Activated CD4-positive, alpha-beta T cell treated with anti-CD3 and anti-CD28 coated beads, Interleukin-2, amount 50 U/mL, for 4 hours (primary cell): ENCODE measurements at regions not wholly inside any gene's neighbourhood (a gene's known extent, or its start where the extent isn't known, plus 50 kb on each side); places are given as distances from the start of the nearest gene placed in this dataset.

ENCODE experiments used
- DNase-seq, 2 experiments: peaks; one replicate each; pipeline ENCODE4 v3.0.0-alpha.2; 2020

DNA sequence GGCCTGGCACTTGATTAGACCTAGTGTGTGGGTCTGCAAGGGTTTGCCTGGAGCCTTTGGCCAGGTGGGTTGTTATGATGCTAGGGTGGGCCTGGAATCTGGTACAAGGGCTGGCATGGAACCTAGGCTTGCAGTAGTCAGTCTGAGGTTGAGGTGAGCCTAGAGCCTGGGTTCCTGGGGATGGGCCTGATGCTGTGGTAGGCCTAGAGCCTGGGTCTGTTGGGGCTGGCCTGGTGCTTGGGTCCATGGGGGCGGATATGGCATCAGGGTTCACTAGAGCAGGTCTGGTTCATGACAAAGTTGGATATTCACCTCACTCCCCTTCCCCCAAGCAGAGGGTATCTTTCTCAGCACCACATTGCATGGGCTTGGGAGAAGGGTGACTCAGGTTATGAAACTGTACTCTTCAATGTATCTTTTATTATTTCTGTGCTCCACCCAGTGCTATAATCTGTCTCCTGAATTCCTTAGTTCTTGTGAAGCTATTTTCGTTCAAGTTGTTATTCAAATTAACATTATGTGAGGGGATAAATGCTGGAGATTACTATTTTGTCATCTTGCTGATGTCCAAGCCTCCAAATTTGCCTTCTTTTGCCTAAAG is 274.4 kb downstream of the NFKBIZ start:
- DNase-seq: no peak

DNA sequence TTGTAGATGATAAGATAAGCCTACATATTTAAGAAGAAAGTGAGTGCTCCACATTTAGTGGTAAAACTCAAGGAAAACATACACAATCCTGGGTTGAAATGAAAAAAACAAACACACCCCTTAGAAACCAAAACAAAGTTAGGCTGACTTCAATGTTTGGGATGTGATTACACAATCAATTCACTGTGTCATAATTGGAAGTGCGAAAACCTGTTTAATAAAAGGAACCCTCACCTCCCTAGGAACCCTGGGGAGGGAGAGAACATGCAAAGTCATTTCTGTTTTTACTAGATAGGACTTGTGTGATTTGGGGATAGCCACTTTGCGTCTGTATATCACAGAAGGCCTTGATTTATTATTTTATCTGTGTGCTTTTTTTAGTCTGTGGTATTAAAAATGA is 275.0 kb downstream of the NFKBIZ start:
- no peak for DNase-seq

DNA sequence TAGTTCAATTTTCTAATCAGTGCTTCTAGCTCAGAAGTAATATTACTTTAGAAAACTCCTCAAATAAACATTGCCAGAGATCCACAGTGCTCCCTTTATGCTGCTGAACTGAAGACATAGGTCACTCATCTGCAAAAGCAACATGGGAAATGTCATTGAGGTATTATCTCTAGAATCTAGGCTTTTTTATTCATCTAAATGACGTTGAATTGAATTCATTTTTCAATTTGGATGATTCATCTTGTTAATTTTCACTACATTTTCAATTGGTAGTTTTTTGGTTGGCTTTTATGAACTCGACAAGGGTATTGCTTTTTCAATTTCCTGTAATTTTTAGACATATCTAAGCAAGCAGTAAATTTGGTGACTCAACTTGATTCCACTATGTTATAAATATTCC is 275.4 kb downstream of the NFKBIZ start:
- no peak for DNase-seq

DNA sequence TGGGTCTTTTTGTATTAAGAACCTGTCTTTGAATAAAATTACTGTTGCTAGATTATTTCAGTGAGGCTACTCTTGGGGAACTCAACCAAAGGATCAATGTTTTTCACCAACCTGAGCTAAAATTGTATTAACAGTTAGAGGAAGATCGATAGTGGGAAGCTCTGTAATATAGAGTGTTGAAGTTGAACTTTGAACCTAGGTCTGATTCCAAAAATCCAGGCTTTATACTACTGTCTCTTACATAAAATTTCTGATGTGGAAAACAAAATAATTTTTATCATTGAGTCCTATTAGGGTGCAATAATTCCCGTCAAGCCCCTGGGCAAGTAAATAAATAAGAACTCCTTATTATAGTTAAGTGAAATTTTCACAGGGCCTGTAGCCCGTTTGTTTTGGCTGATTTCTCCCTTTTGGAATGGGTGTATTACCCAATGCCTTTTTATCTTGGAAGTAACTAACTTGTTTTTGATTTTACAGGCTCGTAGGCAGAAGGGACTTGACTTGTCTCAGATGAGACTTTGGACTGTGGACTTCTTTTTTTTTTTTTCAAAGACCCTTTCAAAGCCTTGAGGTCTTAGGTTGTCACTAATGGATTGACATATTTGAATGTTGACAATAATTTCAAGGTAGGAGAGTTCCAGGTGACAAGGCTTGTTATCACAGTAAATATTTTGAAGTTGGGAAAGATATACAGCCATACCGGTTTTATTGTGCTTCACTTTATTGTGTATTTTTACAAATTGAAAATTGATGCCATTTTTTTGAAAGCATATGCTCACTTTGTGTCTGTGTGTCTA is 276.1 kb downstream of the NFKBIZ start:
- DNase-seq: no peak

DNA sequence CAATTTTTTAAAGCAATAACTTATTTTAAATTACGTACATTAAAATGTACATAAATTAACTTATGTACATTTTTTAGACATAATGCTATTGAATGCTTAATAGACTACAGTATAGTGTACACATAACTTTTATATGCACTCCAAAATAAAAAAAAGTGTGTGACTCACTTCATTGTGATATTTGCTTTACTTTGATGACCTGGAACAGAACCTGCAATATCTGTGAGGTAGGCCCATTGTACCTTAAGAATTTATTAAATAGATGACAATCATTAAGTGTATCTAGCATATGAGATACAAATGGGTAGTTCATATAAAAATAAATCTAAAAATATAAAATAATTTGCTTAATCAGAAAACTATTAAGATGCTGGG is 276.7 kb downstream of the NFKBIZ start:
- no peak for DNase-seq

DNA sequence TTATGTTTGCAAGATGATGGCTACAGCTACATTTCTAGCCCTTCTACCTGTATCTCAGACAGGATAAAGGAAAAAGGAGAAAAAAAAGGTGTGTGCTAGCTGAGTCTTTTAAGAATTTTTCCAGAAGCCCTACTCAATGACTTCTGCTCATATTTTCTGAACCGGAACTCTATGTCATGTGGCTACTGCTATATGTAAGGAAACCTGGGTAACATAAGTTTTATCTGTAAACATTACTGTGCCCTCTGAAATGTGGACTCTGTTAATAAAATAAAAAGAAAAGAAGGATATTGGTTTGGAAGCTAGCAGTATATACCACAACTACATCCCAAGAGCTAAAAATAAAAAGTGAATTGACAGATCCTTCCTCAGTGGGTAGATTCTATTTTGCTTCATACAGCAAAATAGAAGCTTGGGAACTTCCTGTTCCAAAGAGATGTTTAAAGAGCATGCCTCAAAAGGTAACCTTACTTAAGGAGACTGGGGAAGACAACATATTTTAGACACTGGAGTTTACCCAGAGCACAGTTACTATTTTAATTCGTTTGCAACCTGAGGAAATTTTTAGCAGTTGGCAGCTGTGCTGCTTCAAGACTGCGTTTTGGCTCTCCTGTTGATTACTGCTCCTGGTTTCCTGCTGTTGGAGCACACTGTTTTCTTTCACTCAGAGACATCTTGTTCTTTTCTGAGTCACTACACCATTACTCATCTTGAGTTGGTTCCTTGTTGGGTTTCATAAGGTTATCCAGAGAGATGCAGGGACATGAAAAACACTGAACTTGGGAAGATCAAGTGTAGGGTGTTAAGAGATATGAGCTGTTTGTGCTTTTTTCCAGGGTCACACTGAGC is 280.7 kb downstream of the NFKBIZ start:
- DNase-seq: no peak

DNA sequence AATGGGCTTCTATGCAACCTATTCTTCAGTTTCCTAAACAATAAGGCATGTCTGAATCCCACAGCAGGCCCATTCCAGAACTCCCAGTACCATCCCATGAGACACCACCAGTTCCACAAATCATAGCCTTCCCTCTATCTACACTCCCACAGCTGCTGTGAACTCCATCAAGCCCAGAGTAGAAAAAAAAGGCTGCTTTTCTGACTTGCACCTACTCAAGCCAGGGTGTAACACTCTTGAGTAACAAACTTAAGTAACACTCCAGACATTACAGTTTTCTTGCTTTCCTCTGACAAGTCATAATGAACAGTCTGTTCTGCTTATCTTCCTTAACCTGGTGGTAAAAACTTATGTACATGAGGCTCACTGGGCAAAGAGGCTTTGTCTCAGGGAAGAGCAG is 283.1 kb downstream of the NFKBIZ start:
- DNase-seq: no peak

DNA sequence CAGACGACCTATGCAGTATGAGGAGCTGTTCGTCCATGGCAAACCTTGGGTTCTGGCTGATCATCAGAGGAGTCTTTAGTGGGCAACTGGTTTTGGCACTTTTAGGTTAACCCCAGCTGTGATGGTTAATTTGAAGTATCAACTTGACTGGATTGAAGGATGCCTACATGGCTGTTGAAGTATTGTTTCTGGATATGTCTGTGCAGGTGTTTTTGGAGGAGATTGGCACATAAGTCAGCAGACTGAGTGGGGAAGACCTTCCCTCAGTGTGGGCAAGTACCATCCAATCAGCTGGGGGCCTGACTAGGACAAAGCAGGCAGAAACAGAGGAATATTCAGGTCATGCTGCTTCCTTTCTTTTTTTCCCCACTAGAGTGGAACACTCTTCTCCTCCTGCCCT is 284.1 kb downstream of the NFKBIZ start:
- DNase-seq: no peak

DNA sequence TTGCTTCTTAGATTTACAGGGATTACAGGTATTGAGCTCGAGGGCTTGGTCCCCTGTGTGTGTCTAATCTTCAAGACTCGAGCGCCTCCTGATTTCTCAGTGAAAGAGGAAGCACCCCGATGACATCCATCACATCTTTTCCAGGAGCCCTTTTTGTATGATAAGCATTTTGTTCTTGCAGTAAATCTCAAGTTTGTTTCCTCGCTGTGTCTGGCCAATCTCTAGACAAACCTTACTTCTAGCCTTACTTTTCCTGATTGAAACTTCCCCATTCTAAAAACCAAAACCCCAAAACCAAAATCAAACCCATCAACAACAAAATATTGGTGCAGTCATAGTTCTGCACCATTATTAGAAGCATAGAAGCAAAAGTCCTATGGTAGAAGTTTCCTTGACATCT is 286.0 kb downstream of the NFKBIZ start:
- DNase-seq: no peak

DNA sequence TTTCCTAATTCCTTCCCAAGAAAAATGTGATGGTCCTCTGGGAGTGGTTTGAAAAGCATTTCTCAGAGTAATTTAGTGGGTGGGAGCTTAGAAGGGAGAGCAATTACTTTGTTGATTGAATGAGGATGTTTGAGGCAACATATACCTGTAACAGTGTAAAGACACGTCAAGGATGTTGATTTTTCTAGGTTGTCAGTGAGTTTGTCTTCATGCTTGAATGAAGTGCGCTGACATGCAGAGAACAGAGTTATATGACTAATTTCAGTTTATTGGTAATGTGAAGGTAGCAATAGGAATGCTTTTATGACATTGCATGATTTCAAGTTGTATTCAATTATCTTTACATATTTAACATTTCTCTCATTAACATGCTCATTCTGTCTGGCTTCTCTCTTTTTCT is 286.9 kb downstream of the NFKBIZ start:
- no peak for DNase-seq

DNA sequence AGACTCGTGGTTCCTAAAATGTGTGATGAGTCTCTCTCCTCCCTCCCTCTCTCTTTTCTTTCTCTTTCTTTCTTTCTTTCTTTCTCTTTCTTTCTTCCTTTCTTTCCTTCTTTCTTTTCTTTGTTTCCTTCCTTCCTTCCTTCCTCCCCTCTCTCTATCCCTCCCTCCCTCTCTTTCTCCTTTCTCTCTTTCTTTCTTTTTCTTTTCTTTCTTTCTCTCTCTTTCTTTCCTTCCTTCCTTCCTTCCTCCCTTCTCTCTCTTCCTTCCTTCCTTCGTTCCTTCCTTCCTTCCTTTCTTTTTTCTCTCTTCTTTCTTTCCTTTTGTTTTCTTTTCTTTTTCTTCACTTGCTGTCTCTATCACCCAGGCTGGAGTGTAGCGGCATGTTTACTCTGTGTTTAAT is 290.8 kb downstream of the NFKBIZ start:
- DNase-seq: no peak

DNA sequence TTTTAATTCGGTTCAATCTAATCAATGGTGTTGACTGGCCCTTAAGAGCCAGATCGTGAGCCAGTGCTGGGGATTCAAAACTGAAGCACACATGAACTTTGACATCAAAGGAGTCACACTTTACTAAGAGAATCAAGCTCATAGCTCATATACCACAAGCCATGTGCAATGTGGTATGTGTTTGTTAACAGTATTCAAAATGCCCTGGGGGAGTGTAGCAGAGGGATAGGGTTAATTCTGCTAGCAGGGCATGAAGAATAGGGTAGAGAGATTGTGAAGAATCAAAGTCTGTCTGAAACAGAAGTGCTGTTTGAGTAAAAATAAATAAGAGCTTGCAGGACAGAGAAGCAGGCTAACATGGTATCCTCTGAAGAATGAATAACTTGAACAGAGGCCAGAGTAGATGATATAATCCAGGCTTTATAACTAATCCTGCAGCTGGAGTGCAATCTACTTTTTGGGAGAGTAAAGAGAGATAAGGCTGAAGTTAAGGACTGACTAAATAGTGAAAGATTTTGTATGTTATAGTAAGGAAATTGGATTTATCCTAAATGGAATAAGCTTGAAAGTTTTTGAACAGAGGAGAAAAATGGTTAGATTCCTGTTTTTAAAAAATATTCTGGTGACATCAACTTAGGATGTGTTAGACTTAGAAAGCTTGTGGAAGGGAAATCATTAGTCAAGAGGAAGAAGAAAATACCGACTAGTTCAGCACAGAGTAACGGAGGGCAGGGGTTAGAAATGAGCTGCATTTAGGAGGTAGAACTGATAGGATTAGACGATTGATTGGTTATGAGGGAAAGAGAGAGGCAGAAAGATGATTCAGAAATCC is 292.0 kb downstream of the NFKBIZ start:
- DNase-seq: no peak

DNA sequence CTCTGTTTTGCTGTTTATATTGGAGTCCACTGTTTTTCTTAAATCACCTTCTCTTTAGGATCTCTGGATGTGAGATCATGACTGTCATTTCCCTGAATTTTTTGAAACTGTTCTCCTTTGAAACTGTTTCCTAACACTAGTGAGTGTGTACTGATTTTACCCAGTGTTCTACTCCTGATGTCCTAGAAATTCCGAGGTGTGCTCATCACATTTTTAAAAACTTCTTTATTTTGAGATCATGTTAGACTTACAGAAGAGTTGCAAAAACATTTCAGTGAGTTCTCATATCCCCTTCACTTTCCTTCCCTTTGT is 292.6 kb downstream of the NFKBIZ start:
- DNase-seq: no peak

DNA sequence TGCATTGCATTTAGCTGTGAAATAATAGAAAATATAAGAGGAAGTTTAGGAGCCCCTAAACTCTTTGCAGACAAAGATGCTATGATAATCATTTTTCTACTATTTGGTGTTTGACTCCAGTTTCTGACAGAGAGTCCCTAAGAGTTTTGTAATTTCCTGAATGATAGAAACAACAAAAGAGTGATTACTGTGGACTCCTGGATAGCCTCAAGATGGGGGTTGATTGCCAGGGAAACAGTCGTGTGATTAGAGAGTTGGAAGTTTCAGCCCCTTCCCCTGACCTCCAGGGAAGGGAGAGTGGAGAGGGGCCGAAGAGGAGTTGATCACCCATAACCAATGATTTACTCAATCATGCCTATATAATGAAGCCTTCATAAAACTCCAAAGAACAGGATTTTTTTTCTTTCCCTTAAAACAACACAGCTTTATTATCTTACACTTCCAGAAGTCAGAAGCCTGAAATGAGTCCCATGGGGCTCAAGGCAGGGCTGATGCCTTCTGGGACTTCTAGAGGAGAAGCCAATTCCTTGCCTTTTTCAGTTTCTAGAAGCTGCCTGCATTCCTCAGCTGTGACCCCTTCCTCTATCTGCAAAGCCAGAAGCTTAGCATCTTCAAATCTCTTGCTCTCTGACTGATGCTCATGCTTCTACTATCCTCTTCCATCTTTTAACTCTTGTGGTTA is 292.3 kb upstream of the ZPLD1 start:
- DNase-seq: no peak

DNA sequence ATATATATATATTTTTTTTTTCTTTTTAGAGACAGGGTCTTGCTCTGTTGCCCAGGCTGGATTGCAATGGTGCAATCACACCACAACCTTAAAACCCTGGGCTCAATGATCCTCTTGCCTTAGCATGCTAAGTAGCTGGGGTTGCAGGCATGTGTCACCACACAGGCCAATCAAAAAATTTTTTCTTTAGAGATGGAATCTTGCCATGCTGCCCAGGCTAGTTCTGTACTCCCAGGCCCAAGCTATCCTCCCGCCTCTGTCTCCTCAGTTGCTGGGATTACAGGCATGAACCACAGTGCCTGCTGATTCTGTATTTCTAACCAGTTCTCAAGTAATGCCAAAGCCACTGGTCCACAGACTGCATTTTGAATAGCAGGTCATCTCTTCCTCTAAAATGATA is 291.3 kb upstream of the ZPLD1 start:
- no peak for DNase-seq

DNA sequence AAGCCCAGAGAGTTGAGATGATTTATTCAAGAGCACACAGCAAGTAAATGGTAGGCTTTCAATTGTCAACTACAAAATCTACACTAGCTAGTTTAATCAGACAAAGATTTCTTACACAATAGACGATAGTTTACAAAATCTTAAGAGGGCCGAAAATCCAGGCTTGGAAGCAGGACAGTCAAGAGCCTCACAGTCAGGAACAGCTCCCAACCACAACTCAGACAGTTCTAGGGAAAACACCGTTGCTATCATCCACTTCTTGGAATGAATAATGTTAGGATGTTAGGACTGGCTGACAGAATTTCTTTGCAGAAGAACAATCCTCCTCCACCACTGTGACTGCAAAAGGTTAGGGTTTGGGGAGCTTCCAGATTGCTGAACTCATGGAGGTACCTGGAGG is 290.8 kb upstream of the ZPLD1 start:
- no peak for DNase-seq

DNA sequence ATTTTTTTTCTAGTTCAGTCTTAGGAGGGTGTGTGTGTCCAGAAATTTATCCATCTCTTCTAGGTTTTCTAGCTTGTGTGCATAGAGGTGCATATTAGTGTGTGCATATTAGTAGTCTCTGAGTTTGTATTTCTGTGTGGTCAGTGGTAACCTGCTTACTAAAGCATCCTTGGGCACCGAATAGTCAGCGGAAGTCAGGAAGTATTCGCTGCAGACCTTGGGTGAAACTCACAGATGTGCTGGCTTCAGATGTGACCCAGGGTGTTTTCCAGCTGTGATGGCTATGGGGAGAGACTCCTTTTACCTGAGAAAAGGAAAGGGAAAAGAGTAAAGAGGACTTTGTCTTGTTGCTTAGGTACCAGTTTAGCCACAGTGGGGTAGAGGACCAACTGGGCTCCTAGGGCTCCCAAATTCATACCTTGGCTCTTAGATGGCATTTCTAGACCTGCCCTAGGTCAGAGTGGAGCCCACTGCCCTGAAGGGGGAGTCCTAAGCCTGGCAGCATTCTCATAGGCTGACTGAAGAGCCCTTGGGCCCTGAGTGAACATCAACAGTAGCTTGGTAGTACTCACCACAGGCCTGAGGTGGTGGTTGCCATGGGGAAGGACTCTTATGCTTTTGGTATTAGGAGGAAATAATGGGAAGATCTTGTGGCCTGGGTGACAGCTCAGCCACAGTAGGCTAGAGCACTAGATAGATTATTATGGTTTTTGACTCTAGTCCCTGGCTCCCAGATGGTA is 286.0 kb upstream of the ZPLD1 start:
- DNase-seq: no peak

DNA sequence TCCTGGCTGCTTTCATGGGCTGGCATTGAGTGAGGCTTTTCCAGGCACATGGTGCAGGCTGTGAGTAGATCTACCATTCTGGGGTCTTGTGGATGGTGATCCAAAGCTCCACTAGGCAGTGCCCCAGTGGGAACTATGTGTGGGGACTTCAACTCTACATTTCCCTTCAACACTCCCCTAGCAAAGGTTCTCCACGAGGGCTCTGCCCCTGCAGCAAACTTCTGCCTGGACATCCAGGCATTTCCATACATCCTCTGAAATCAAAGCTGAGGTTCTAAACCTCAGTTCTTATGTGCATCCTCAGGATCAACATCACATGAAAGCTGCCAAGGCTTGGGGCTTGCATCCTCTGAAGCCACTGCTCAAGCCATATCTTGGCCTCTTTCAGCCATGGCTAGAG is 282.9 kb upstream of the ZPLD1 start:
- no peak for DNase-seq

DNA sequence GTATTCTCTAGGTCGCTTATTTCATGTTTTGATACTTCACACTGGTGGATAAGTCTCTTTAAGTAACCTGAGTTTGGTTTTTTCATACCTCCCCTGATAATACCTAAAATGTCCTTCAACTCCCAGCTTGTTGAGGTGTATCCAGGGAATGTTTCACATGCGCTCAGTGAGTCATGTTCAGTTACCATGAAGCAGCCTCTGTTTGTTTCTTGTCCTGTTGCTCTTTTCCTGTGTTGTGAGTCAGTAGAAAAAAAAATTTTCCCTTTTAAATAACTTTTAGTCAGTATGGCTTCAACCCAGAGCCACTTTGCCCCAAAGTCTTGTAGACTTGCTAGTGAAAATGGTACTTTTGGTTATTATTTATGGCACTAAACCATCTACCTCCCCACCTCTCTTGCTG is 278.4 kb upstream of the ZPLD1 start:
- no peak for DNase-seq

DNA sequence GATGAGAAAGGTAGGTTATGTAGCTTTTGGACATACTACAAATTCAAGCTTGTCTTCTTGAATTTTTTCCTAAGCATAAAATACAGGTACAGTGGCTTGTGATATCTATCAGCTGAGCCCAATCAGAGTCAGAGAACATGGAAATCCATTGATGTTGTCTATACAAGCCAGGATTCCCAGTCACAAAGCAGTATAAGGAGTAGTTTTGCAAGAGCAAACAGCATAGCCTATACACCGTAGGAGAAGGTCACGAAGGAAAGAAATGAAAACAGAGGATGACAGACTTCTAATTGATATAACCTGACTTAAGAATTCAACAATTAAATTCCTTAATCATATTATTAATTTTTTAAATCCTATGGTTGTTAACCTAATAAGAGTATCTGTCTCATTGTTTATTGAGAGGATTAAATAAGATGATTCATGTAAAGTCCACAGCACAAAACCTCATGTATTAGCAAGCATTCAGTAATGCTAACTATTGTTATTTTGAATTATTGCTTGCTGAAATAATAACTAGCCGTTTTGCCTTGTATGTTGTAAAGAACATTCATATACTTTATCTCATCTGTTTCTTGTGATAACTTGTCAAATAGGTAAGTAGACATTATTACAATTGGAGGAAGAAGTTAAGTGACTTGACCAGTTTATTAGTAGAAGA is 276.6 kb upstream of the ZPLD1 start:
- no peak for DNase-seq

DNA sequence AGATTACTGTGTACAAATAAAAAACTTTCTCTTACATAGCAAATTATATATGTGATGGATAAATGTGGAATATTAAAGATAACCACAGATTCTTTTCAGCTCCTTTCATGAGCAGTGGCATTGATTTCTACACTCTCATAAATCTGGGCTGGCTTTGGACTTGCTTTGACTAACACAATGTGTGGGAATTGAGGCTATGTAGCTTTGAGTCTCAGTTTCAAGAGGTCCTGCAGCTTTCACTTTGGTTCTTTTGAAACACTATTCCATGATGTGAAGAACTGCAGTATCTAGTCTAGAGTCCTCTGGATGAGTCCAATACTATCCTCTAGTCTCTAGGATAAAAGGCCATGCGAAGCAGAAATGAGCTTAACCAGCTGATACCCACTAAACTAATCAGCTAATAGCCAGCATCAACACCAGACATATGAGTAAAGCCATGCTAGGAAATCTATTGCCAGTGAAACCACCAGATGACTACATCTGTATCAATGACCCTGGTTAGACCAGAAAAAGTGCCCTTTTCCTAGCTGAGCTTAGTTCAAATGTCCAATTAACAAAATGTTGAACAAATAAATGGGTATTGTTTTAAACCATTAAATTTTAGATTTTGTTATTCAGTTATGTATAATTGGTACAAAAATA is 274.9 kb upstream of the ZPLD1 start:
- DNase-seq: no peak
